ENCODE measurements at regions not wholly inside any gene's neighbourhood (a gene's known extent, or its start where the extent isn't known, plus 50 kb on each side); places are given as distances from the start of the nearest gene placed in this dataset.

GRCh38 chr12:114895827-114896226, 211.9 kb upstream of the TBX3 start:
- TF ChIP-seq CTCF (IDR thresholded peaks at IDR 0.05): no peak
- no peak for TF ChIP-seq POLR2AphosphoS5 (IDR thresholded peaks at IDR 0.05)
